ENCODE measurements at regions not wholly inside any gene's neighbourhood (a gene's known extent, or its start where the extent isn't known, plus 50 kb on each side); places are given as distances from the start of the nearest gene placed in this dataset.
"Not testable (repeated sequence)": the region's sequence is repeated elsewhere in the genome, so short reads cannot be mapped to it uniquely, and the experiment has no call there.

DNA sequence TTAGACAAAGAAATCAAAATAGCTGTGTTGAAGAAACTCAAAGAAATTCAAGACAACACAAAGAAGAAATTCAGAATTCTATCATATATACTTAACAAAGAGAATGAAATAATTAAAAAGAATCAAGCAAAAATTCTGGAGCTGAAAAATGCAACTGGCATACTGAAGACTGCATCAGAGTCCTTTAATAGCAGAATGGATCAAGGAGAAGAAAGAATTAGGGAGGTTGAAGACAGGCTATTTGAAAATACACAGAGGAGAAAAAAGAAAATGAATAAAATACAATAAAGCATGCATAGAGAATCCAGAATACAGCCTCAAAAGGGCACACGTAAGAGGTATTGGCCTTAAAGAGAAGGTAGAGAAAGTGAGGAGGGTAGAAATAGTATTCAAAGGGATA lies 179.5 kb upstream of the SPIN4 start:
- H3K27ac ChIP-seq, result no peak overlapping the region
- TF ChIP-seq, protein P1, sequence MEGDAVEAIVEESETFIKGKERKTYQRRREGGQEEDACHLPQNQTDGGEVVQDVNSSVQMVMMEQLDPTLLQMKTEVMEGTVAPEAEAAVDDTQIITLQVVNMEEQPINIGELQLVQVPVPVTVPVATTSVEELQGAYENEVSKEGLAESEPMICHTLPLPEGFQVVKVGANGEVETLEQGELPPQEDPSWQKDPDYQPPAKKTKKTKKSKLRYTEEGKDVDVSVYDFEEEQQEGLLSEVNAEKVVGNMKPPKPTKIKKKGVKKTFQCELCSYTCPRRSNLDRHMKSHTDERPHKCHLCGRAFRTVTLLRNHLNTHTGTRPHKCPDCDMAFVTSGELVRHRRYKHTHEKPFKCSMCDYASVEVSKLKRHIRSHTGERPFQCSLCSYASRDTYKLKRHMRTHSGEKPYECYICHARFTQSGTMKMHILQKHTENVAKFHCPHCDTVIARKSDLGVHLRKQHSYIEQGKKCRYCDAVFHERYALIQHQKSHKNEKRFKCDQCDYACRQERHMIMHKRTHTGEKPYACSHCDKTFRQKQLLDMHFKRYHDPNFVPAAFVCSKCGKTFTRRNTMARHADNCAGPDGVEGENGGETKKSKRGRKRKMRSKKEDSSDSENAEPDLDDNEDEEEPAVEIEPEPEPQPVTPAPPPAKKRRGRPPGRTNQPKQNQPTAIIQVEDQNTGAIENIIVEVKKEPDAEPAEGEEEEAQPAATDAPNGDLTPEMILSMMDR (conservative IDR thresholded peaks at IDR 0.05), result no peak

DNA sequence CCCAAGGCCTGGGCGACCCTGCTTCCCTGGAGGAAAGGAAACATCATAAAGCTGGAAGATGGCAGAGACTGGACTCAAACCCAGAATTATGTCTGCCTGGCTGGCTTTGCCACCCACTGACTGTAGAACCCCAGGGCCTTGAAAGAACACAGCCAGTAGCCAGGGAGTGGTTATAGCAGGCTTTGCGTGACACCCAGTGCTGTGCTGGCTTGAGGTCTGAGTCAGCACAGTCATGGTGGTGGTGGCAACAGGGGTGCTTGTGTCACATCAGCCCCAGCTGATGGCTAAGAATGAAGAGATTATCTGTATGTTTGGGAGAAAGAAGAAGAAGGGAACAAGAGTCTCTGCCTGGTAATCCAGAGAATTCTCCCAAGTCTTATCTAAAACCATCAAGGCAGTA lies 178.8 kb upstream of the SPIN4 start:
- no peak overlapping the region for H3K27ac ChIP-seq
- TF ChIP-seq, protein P1 (conservative IDR thresholded peaks at IDR 0.05), result no peak

DNA sequence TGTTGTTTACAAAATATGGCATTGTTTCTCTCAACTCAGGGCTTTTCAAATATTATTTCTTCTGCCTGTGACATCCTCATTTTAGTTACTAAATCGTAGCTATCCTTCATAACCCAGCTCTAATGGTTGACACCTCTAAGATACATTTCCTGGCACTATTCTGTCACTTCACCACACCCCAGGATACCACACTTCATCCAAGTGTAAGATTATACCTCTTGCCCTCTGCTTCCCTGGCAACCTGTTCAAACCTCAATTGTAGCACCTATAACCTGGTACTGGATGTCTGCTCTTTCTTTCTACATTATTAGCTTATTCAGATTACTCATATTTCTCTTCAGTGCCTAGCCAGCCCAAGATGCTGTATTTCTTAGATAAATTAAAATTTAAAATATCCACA lies 175.7 kb upstream of the SPIN4 start:
- H3K27ac ChIP-seq, result no peak overlapping the region
- TF ChIP-seq, protein P1 (conservative IDR thresholded peaks at IDR 0.05), result no peak

DNA sequence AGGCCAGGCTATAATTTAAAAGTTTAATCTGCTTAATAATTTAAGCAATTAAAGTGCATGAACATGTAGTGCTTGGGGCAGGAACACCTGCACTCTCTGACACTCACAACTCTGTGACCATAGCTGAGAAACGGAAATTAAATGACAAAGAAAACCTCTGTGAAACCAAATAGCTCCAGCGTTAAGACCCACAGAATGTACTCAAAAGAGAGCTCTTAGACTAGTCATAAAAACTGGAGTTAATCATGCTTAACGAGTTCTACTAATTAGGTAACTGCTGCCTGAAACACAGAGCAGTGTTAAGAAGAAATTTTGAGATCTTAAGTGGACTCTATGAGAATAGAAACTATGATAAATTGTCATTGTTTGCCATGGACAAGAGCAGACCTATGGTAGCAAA lies 174.4 kb upstream of the SPIN4 start:
- TF ChIP-seq, protein P1 (conservative IDR thresholded peaks at IDR 0.05), result no peak
- no peak overlapping the region for H3K27ac ChIP-seq

DNA sequence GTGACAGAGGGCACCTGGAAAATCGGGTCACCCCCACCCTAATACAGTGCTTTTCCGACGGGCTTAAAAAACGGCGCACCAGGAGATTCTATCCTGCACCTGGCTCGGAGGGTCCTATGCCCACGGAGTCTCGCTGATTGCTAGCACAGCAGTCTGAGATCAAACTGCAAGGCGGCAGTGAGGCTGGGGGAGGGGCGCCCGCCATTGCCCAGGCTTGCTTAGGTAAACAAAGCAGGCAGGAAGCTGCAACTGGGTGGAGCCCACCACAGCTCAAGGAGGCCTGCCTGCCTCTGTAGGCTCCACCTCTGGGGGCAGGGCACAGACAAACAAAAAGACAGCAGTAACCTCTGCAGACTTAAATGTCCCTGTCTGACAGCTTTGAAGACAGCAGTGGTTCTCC lies 168.2 kb upstream of the SPIN4 start:
- not testable (repeated sequence) for H3K27ac ChIP-seq

DNA sequence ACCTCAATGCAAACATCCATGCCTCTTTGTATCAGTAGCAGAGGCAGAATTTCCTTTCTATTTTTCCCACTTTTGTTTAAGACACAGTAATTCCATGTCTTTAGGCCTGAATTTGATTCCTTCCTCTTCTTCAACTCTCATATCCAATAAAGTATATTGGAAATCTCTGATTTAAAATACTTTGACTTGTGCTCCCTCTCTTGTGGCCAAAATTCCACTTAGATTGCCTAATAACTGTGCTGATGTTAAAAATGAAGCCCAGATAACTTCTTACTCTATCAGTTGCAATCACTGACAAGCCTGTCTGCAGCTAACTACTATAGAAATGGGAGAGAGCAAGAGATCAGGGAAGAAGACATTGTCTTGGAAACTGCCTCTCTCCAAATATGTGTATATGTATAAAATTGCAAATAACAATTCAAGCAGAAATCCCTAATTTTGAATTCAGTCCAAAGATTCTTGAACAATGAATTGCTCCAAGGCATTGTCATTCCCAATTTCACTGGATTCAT lies 163.5 kb upstream of the SPIN4 start:
- H3K27ac ChIP-seq, result peak overlapping the region; percentile 23; the same call in 1 of the 2 replicates
- TF ChIP-seq, protein P1 (conservative IDR thresholded peaks at IDR 0.05), result no peak

DNA sequence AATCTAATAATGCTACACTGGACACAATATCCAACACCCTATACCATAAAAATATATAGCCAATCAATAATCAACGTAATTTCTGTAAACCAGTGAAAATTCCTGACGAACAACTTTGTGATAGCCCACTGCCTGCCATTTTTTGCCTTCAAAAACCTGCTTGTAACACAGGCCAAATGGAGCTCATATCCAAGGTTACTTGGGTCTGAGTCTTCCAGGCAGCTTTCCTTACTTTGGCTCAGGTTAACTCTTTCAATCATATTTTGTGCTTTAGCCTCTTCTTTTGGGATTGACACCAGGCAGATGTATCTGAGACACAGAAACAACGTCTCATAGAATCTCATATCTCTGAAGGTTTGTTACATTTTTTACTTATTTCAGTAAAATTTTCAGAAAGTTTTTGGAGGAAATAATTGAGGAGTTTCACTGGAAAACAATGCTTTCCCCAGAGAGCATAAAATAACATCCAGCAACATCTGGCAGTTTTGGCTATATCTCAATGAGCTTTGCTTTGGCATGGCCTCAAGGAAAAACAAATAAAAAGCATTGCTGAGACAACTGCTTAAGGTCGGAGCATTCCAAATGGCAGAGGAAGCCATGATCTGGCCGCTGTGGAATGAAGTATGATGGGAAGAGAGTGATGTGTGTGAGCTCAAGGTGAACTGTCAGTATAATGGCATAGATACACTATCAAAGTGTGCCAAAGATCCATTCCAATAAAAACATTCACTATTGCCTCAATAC lies 162.9 kb upstream of the SPIN4 start:
- peak overlapping the region; percentile 23; the same call in 1 of the 2 replicates for H3K27ac ChIP-seq

DNA sequence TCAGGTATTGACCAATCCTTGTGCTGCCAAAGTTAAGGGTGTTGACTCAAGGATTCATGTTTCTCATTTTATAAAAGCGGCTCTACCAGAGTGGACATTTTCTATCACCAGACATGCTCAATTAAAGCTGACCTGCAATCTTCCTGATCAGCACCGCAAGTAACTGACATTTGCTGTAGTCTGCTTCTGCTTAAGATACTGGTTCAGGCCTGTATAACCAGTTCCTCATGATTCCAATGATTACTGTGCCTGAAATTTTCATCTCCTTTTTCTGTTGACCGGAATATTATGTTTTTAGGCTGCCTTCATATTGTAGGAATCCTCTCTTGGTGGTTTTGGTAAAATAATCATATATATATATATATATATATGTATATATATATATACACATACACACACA lies 160.2 kb upstream of the SPIN4 start:
- TF ChIP-seq, protein P1 (conservative IDR thresholded peaks at IDR 0.05), result no peak

More for the DNA sequence above, 162.9 kb upstream of the SPIN4 start:
- TF ChIP-seq, protein P1 (conservative IDR thresholded peaks at IDR 0.05), result no peak

More for the DNA sequence above, 160.2 kb upstream of the SPIN4 start:
- H3K27ac ChIP-seq, result no peak overlapping the region

All from VCaP (cell line).